ENCODE measurements at regions not wholly inside any gene's neighbourhood (a gene's known extent, or its start where the extent isn't known, plus 50 kb on each side); places are given as distances from the start of the nearest gene placed in this dataset.

DNA sequence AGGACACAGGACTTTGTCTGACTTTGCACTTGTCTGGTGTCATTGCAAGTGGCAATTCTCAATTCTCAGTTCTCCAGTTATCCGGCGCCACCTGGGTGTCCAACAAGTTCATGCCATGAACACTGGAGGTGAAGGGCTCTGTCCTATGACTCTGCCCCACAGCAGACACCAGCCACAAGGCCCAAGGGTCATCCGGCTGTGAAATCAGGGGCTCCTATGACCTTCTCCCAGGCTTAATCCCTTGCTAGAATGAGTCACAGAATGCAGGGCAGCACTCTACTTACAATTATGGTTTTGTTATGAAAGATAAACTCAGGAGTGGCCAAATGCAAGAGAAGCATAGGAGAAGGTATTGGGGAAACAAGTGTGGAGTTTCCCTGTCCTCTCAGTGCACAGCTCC is 392.0 kb downstream of the GADD45G start:
- H4K20me1 ChIP-seq (ENCODE audit: insufficient read depth, low read length): no peaks in the 10 kb centered on the region
- no peaks in the 10 kb centered on the region for H3K9me3 ChIP-seq (replicated peaks; ENCODE audit: insufficient read depth, low read length)
- H3K27ac ChIP-seq (ENCODE audit: low read length): no peak overlapping the region
- no peaks in the 10 kb centered on the region for H3K36me3 ChIP-seq (replicated peaks; ENCODE audit: insufficient read depth, low read length)
- no peak overlapping the region for H2AFZ ChIP-seq (ENCODE audit: low read length)
- no peaks in the 10 kb centered on the region for H3K79me2 ChIP-seq (ENCODE audit: low read length)
- H3K4me3 ChIP-seq (ENCODE audit: low read length): no peak overlapping the region
- DNase-seq: no peak
- H3K4me1 ChIP-seq (ENCODE audit: low read length): peaks cover 9% of the 10 kb centered on the region; the same call in 1 of the 2 replicates
- H3F3A ChIP-seq (ENCODE audit: insufficient read depth, low read length): peaks cover 11% of the 10 kb centered on the region; the same call in 1 of the 2 replicates
- peaks cover 25% of the 10 kb centered on the region for H3K27me3 ChIP-seq (replicated peaks; ENCODE audit: insufficient read depth, low read length)
- H3K9me2 ChIP-seq (replicated peaks; ENCODE audit: insufficient read depth, low read length): no peaks in the 10 kb centered on the region
- no peak overlapping the region for H3K4me2 ChIP-seq (ENCODE audit: low read depth, low read length)
- TF ChIP-seq, protein P1, sequence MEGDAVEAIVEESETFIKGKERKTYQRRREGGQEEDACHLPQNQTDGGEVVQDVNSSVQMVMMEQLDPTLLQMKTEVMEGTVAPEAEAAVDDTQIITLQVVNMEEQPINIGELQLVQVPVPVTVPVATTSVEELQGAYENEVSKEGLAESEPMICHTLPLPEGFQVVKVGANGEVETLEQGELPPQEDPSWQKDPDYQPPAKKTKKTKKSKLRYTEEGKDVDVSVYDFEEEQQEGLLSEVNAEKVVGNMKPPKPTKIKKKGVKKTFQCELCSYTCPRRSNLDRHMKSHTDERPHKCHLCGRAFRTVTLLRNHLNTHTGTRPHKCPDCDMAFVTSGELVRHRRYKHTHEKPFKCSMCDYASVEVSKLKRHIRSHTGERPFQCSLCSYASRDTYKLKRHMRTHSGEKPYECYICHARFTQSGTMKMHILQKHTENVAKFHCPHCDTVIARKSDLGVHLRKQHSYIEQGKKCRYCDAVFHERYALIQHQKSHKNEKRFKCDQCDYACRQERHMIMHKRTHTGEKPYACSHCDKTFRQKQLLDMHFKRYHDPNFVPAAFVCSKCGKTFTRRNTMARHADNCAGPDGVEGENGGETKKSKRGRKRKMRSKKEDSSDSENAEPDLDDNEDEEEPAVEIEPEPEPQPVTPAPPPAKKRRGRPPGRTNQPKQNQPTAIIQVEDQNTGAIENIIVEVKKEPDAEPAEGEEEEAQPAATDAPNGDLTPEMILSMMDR (IDR thresholded peaks at IDR 0.05; ENCODE audit: low read length): no peak
- TF ChIP-seq EZH2 (optimal IDR thresholded peaks at IDR 0.05; ENCODE audit: low read depth, low read length) (no peak), EZH2phosphoT487 (IDR thresholded peaks at IDR 0.05; ENCODE audit: low read length) (no peak)
- no peak overlapping the region for H3K9ac ChIP-seq (ENCODE audit: low read length)

DNA sequence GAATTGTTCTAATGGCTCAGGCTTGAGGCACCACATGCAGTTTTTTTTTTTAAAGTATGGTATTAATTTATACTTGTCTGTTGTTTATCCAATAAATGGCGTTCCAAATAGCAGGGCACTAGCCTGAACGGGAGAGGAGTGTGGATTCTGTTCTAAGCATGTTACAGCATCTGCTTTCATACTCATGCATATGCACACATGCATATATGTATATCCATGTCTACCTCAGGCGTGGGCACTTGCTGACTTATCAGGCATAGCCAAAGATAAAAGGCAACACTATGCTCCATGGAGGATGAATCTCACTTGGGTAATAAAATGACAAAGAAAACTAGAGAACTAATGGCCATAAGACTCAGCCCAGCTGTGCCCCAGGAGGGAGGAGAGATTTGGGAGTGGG is 393.8 kb downstream of the GADD45G start:
- Histone ChIP-seq H3K79me2 (ENCODE audit: low read length) (no peaks in the 10 kb centered on the region), H3K9ac (ENCODE audit: low read length) (no peak overlapping the region), H3K4me2 (ENCODE audit: low read depth, low read length) (no peak overlapping the region), H3K4me1 (ENCODE audit: low read length) (peaks cover 9% of the 10 kb centered on the region; the same call in 1 of the 2 replicates), H3F3A (ENCODE audit: insufficient read depth, low read length) (peaks cover 11% of the 10 kb centered on the region; the same call in 1 of the 2 replicates), H3K4me3 (ENCODE audit: low read length) (no peak overlapping the region), H3K9me2 (replicated peaks; ENCODE audit: insufficient read depth, low read length) (no peaks in the 10 kb centered on the region), H3K36me3 (replicated peaks; ENCODE audit: insufficient read depth, low read length) (no peaks in the 10 kb centered on the region), H3K27me3 (replicated peaks; ENCODE audit: insufficient read depth, low read length) (peaks cover 33% of the 10 kb centered on the region), H2AFZ (ENCODE audit: low read length) (no peak overlapping the region), H3K9me3 (replicated peaks; ENCODE audit: insufficient read depth, low read length) (no peaks in the 10 kb centered on the region), H4K20me1 (ENCODE audit: insufficient read depth, low read length) (no peaks in the 10 kb centered on the region), H3K27ac (ENCODE audit: low read length) (no peak overlapping the region)
- TF ChIP-seq EZH2phosphoT487 (IDR thresholded peaks at IDR 0.05; ENCODE audit: low read length) (no peak), EZH2 (optimal IDR thresholded peaks at IDR 0.05; ENCODE audit: low read depth, low read length) (no peak)
- TF ChIP-seq, protein P1 (IDR thresholded peaks at IDR 0.05; ENCODE audit: low read length): no peak
- no peak for DNase-seq

DNA sequence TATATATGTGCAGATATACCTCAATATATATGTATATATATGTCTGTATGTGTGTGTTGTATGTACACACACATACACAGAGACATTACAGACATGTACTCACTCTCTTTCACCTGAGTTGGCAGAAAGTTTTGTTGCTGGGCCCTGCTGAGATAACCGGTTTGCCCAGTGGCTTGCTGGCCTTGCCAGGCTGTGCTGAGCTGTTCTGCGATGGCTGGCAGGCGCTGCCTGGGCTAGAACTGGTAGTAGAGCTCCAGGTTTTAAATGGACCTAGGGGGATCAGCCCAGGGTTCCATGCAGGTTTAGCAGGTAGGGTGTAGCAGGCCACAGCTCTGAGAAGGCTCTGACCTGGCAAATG is 394.3 kb downstream of the GADD45G start:
- H4K20me1 ChIP-seq (ENCODE audit: insufficient read depth, low read length): no peaks in the 10 kb centered on the region
- H3K9me2 ChIP-seq (replicated peaks; ENCODE audit: insufficient read depth, low read length): no peaks in the 10 kb centered on the region
- H3K27me3 ChIP-seq (replicated peaks; ENCODE audit: insufficient read depth, low read length): peaks cover 33% of the 10 kb centered on the region
- no peak overlapping the region for H3K27ac ChIP-seq (ENCODE audit: low read length)
- no peak overlapping the region for H3K9ac ChIP-seq (ENCODE audit: low read length)
- peak overlapping the region; percentile 73 for H3K4me2 ChIP-seq (ENCODE audit: low read depth, low read length)
- peaks cover 11% of the 10 kb centered on the region; the same call in 1 of the 2 replicates for H3F3A ChIP-seq (ENCODE audit: insufficient read depth, low read length)
- H3K9me3 ChIP-seq (replicated peaks; ENCODE audit: insufficient read depth, low read length): no peaks in the 10 kb centered on the region
- no peak for DNase-seq
- no peaks in the 10 kb centered on the region for H3K36me3 ChIP-seq (replicated peaks; ENCODE audit: insufficient read depth, low read length)
- peaks cover 9% of the 10 kb centered on the region; the same call in 1 of the 2 replicates for H3K4me1 ChIP-seq (ENCODE audit: low read length)
- H2AFZ ChIP-seq (ENCODE audit: low read length): no peak overlapping the region
- no peaks in the 10 kb centered on the region for H3K79me2 ChIP-seq (ENCODE audit: low read length)
- H3K4me3 ChIP-seq (ENCODE audit: low read length): peak overlapping the region; percentile 53
- TF ChIP-seq, protein P1 (IDR thresholded peaks at IDR 0.05; ENCODE audit: low read length): no peak
- TF ChIP-seq EZH2phosphoT487 (IDR thresholded peaks at IDR 0.05; ENCODE audit: low read length) (no peak), EZH2 (optimal IDR thresholded peaks at IDR 0.05; ENCODE audit: low read depth, low read length) (no peak)
